ELR (cell line): ENCODE measurements at regions not wholly inside any gene's neighbourhood (a gene's known extent, or its start where the extent isn't known, plus 50 kb on each side); places are given as distances from the start of the nearest gene placed in this dataset.
"Not testable (repeated sequence)": the region's sequence is repeated elsewhere in the genome, so short reads cannot be mapped to it uniquely, and the experiment has no call there.

Experiments used
- DNase-seq: peaks from one replicate; pipeline ENCODE4 v3.0.0-alpha.2; 2015; ENCODE audit warnings: low read depth

GRCh38 chr6:122859676-122860075, 70.6 kb downstream of the SMPDL3A start:
- DNase-seq = no peak

- no peak for DNase-seq
These were observed 72.5 kb downstream of the SMPDL3A start for GRCh38 chr6:122861594-122861993.

GRCh38 chr6:122868137-122868536, 79.1 kb downstream of the SMPDL3A start:
- no peak for DNase-seq

- peak; percentile 61 for DNase-seq
These were observed 80.5 kb downstream of the SMPDL3A start for GRCh38 chr6:122869437-122870024.

- no peak for DNase-seq
These were observed 82.0 kb downstream of the SMPDL3A start for GRCh38 chr6:122871079-122871478.

GRCh38 chr6:122872311-122872710, 83.3 kb downstream of the SMPDL3A start:
- DNase-seq = no peak

- no peak for DNase-seq
These were observed 88.2 kb downstream of the SMPDL3A start for GRCh38 chr6:122877302-122877701.

- no peak for DNase-seq
These were observed 89.7 kb downstream of the SMPDL3A start for GRCh38 chr6:122878796-122879195.

GRCh38 chr6:122886481-122886880, 97.4 kb downstream of the SMPDL3A start:
- DNase-seq = no peak

GRCh38 chr6:122887941-122888340, 98.9 kb downstream of the SMPDL3A start:
- no peak for DNase-seq

- not testable (repeated sequence) for DNase-seq
These were observed 99.6 kb downstream of the SMPDL3A start for GRCh38 chr6:122888680-122889079.

- no peak for DNase-seq
These were observed 101.2 kb downstream of the SMPDL3A start for GRCh38 chr6:122890250-122890649.

GRCh38 chr6:122894791-122895190, 101.2 kb upstream of the CLVS2 start:
- DNase-seq = no peak

GRCh38 chr6:122902326-122902725, 93.7 kb upstream of the CLVS2 start:
- no peak for DNase-seq

- DNase-seq = no peak
These were observed 92.6 kb upstream of the CLVS2 start for GRCh38 chr6:122903266-122903915.

GRCh38 chr6:122904166-122904565, 91.9 kb upstream of the CLVS2 start:
- DNase-seq = no peak

GRCh38 chr6:122913558-122913957, 82.5 kb upstream of the CLVS2 start:
- no peak for DNase-seq

GRCh38 chr6:122918714-122919113, 77.3 kb upstream of the CLVS2 start:
- DNase-seq = no peak

- DNase-seq = no peak
These were observed 65.5 kb upstream of the CLVS2 start for GRCh38 chr6:122930252-122931180.

- no peak for DNase-seq
These were observed 64.1 kb upstream of the CLVS2 start for GRCh38 chr6:122931916-122932315.

- not testable (repeated sequence) for DNase-seq
These were observed 51.1 kb upstream of the CLVS2 start for GRCh38 chr6:122944936-122945335.
